Liver (tissue), 8 donors: ENCODE measurements at regions not wholly inside any gene's neighbourhood (a gene's known extent, or its start where the extent isn't known, plus 50 kb on each side); places are given as distances from the start of the nearest gene placed in this dataset.

ENCODE experiments used
- DNase-seq: peaks from one replicate; pipeline ENCODE4 v3.0.0-alpha.2; 2017; ENCODE audit warnings: low spot score
- H3K27ac ChIP-seq, 2 donors: one replicate each; pipeline ENCODE4 v1.7.0; 2013; ENCODE audit warnings: inconsistent platforms in 2 of 2, low read length in 2 of 2, control low read depth in 1 of 2, low read depth in 1 of 2, mild to moderate bottlenecking in 1 of 2
- H3K27me3 ChIP-seq, 4 donors: one replicate each; pipeline versions ENCODE4 v1.6.1 to v1.7.0; 2013; ENCODE audit warnings: low read length in 3 of 4, inconsistent platforms in 1 of 4, mild to moderate bottlenecking in 1 of 4, moderate library complexity in 1 of 4; ENCODE audit not compliant: control insufficient read depth in 4 of 4, insufficient read depth in 4 of 4
- H3K36me3 ChIP-seq, 4 donors: one replicate each; pipeline versions ENCODE4 v1.6.1 to v1.7.0; 2013; ENCODE audit warnings: low read length in 3 of 4, mild to moderate bottlenecking in 3 of 4, low read depth in 1 of 4, moderate library complexity in 1 of 4; ENCODE audit not compliant: control insufficient read depth in 4 of 4, insufficient read depth in 3 of 4
- H3K4me1 ChIP-seq, 4 donors: one replicate each; pipeline versions ENCODE4 v1.6.1 to v1.7.0; 2013; ENCODE audit warnings: low read length in 3 of 4, mild to moderate bottlenecking in 3 of 4, moderate library complexity in 1 of 4; ENCODE audit not compliant: control insufficient read depth in 4 of 4, insufficient read depth in 4 of 4
- H3K4me3 ChIP-seq, 3 donors: one replicate each; pipeline versions ENCODE4 v1.6.1 to v1.7.0; 2013; ENCODE audit warnings: low read length in 3 of 3, control low read depth in 1 of 3, low read depth in 1 of 3, mild to moderate bottlenecking in 1 of 3
- H3K9ac ChIP-seq, 2 donors: one replicate each; pipeline ENCODE4 v1.7.0; 2013; ENCODE audit warnings: low read length in 2 of 2, mild to moderate bottlenecking in 2 of 2, moderate library complexity in 2 of 2, control low read depth in 1 of 2, low read depth in 1 of 2
- H3K9me3 ChIP-seq, 4 donors: one replicate each; pipeline versions ENCODE4 v1.6.1 to v1.7.0; 2013; ENCODE audit warnings: low read length in 3 of 4; ENCODE audit not compliant: control insufficient read depth in 4 of 4
- ATF3 ChIP-seq: IDR thresholded peaks from 2 replicates; pipeline ENCODE4 v1.6.1; 2016; ENCODE audit warnings: antibody characterized with exemption
- CTCF ChIP-seq: fragments of 150-350 bp; IDR thresholded peaks from 2 replicates; pipeline ENCODE4 v1.5.1; 2017; ENCODE audit warnings: improper control_type of control experiment, low read depth, low read length; ENCODE audit not compliant: missing input control
- FOXA1 ChIP-seq: IDR thresholded peaks from 2 replicates; pipeline ENCODE4 v1.6.1; 2016; ENCODE audit warnings: antibody characterized with exemption
- FOXA2 ChIP-seq: IDR thresholded peaks from 2 replicates; pipeline ENCODE4 v1.6.1; 2016; ENCODE audit warnings: antibody characterized with exemption
- HNF4G ChIP-seq: IDR thresholded peaks from 2 replicates; pipeline ENCODE4 v1.6.1; 2016; ENCODE audit warnings: antibody characterized with exemption
- MAX ChIP-seq: IDR thresholded peaks from 2 replicates; pipeline ENCODE4 v1.6.1; 2016; ENCODE audit warnings: antibody characterized with exemption
- NR2F2 ChIP-seq: IDR thresholded peaks from 2 replicates; pipeline ENCODE4 v1.6.1; 2016; ENCODE audit warnings: antibody characterized with exemption
- SP1 ChIP-seq: IDR thresholded peaks from 2 replicates; pipeline ENCODE4 v1.6.1; 2018; ENCODE audit warnings: antibody characterized with exemption, mild to moderate bottlenecking
- YY1 ChIP-seq: IDR thresholded peaks from 2 replicates; pipeline ENCODE4 v1.6.1; 2016; ENCODE audit warnings: antibody characterized with exemption, mild to moderate bottlenecking
- ZBTB33 ChIP-seq: IDR thresholded peaks from 2 replicates; pipeline ENCODE4 v1.6.1; 2016; ENCODE audit warnings: antibody characterized with exemption
- WGBS: extraction: QIAGEN DNeasy Blood & Tissue Kit; methylation state at CpG from one replicate; pipeline ENCODE4 v1.1.7; 2013; 5-methylcytosine and 5-hydroxymethylcytosine counted together
- donor health status: healthy.
- donor health status: healthy.
- donor health status: healthy.
- donor health status: healthy.
- donor health status: healthy.

- no peak overlapping the region for H3K27ac ChIP-seq
- TF ChIP-seq NR2F2 (no peak), ATF3 (no peak), MAX (no peak), FOXA1 (no peak), SP1 (no peak)
- 52% methylated on average over 2 of the region's 2 CpGs for WGBS
- H3K36me3 ChIP-seq: no peaks in the 10 kb centered on the region
- no peak overlapping the region for H3K9ac ChIP-seq
- no peak for DNase-seq
- no peak overlapping the region for H3K4me3 ChIP-seq
- H3K9me3 ChIP-seq: no peaks in the 10 kb centered on the region
- H3K27me3 ChIP-seq: no peaks in the 10 kb centered on the region
- no peaks in the 10 kb centered on the region for H3K4me1 ChIP-seq
Measured at GRCh38 chr1:199273837-199274379, 635.1 kb downstream of the PTPRC start.

GRCh38 chr1:199279067-199279466, 640.2 kb downstream of the PTPRC start:
- no peaks in the 10 kb centered on the region for H3K27me3 ChIP-seq
- TF ChIP-seq ZBTB33: no peak
- no peak overlapping the region for H3K4me3 ChIP-seq

GRCh38 chr1:199279872-199280645, 641.2 kb downstream of the PTPRC start:
- 89% methylated on average over 3 of the region's 3 CpGs for WGBS
- H3K27me3 ChIP-seq: no peaks in the 10 kb centered on the region
- no peak overlapping the region for H3K4me3 ChIP-seq
- H3K9ac ChIP-seq: no peak overlapping the region
- no peak for TF ChIP-seq FOXA2
- TF ChIP-seq MAX: no peak
- TF ChIP-seq HNF4G: no peak
- no peak for TF ChIP-seq YY1
- TF ChIP-seq SP1: no peak
- TF ChIP-seq CTCF: no peak
- H3K9me3 ChIP-seq: no peaks in the 10 kb centered on the region
- H3K36me3 ChIP-seq: no peaks in the 10 kb centered on the region
- H3K27ac ChIP-seq: no peak overlapping the region
- no peak for DNase-seq
- H3K4me1 ChIP-seq: no peaks in the 10 kb centered on the region

More at GRCh38 chr1:199279067-199279466, 640.2 kb downstream of the PTPRC start:
- no peak overlapping the region for H3K27ac ChIP-seq
- H3K9me3 ChIP-seq: no peaks in the 10 kb centered on the region
- no peak overlapping the region for H3K9ac ChIP-seq
- no peaks in the 10 kb centered on the region for H3K36me3 ChIP-seq
- DNase-seq: no peak
- H3K4me1 ChIP-seq: no peaks in the 10 kb centered on the region
